H7 (cell line): ENCODE measurements at regions not wholly inside any gene's neighbourhood (a gene's known extent, or its start where the extent isn't known, plus 50 kb on each side); places are given as distances from the start of the nearest gene placed in this dataset.

ENCODE experiments used
- DNase-seq: peaks from one replicate; pipeline ENCODE4 v3.0.0; 2012
- H3K27me3 ChIP-seq: 2 replicates; pipeline ENCODE4 v1.6.0; 2011; ENCODE audit warnings: mild to moderate bottlenecking, low read length; ENCODE audit not compliant: control insufficient read depth, insufficient read depth
- H3K36me3 ChIP-seq: replicated peaks from 2 replicates; pipeline ENCODE4 v1.5.1; 2011; ENCODE audit warnings: low read length; ENCODE audit not compliant: control insufficient read depth, insufficient read depth
- H3K4me3 ChIP-seq: 2 replicates; pipeline ENCODE4 v1.5.1; 2011; ENCODE audit warnings: low read depth, mild to moderate bottlenecking, control low read depth, low read length, moderate library complexity; ENCODE audit not compliant: insufficient read depth

GRCh38 chr3:59262076-59262498 is 212.3 kb upstream of the CFAP20DC start:
- no peaks in the 10 kb centered on the region for H3K27me3 ChIP-seq
- no peak for DNase-seq
- H3K4me3 ChIP-seq, result no peak overlapping the region

GRCh38 chr3:59261009-59261408 is 211.2 kb upstream of the CFAP20DC start:
- Histone ChIP-seq H3K27me3 (no peaks in the 10 kb centered on the region), H3K36me3 (no peaks in the 10 kb centered on the region), H3K4me3 (no peak overlapping the region)
- no peak for DNase-seq

More at GRCh38 chr3:59262076-59262498, 212.3 kb upstream of the CFAP20DC start:
- no peaks in the 10 kb centered on the region for H3K36me3 ChIP-seq

GRCh38 chr3:59258550-59259260 is 208.9 kb upstream of the CFAP20DC start:
- Histone ChIP-seq H3K4me3 (no peak overlapping the region), H3K36me3 (no peaks in the 10 kb centered on the region), H3K27me3 (no peaks in the 10 kb centered on the region)
- no peak for DNase-seq

GRCh38 chr3:59257506-59257905 is 207.7 kb upstream of the CFAP20DC start:
- no peak overlapping the region for H3K4me3 ChIP-seq
- DNase-seq, result no peak
- H3K27me3 ChIP-seq, result no peaks in the 10 kb centered on the region
- no peaks in the 10 kb centered on the region for H3K36me3 ChIP-seq

- H3K36me3 ChIP-seq, result no peaks in the 10 kb centered on the region
- H3K27me3 ChIP-seq, result no peaks in the 10 kb centered on the region
Measured at GRCh38 chr3:59256230-59256629, 206.4 kb upstream of the CFAP20DC start.

GRCh38 chr3:59254976-59255375 is 205.2 kb upstream of the CFAP20DC start:
- H3K27me3 ChIP-seq, result no peaks in the 10 kb centered on the region
- H3K36me3 ChIP-seq, result no peaks in the 10 kb centered on the region
- no peak for DNase-seq
- H3K4me3 ChIP-seq, result no peak overlapping the region

More at GRCh38 chr3:59256230-59256629, 206.4 kb upstream of the CFAP20DC start:
- no peak for DNase-seq
- H3K4me3 ChIP-seq, result no peak overlapping the region

- no peak overlapping the region for H3K4me3 ChIP-seq
- no peaks in the 10 kb centered on the region for H3K36me3 ChIP-seq
- DNase-seq, result no peak
- H3K27me3 ChIP-seq, result no peaks in the 10 kb centered on the region
Measured at GRCh38 chr3:59254433-59254832, 204.6 kb upstream of the CFAP20DC start.

- H3K27me3 ChIP-seq, result no peaks in the 10 kb centered on the region
- H3K4me3 ChIP-seq, result no peak overlapping the region
- no peaks in the 10 kb centered on the region for H3K36me3 ChIP-seq
- no peak for DNase-seq
Measured at GRCh38 chr3:59253523-59253922, 203.7 kb upstream of the CFAP20DC start.

- DNase-seq, result no peak
- H3K27me3 ChIP-seq, result no peaks in the 10 kb centered on the region
- H3K36me3 ChIP-seq, result no peaks in the 10 kb centered on the region
- no peak overlapping the region for H3K4me3 ChIP-seq
Measured at GRCh38 chr3:59251869-59252268, 202.0 kb upstream of the CFAP20DC start.

- no peaks in the 10 kb centered on the region for H3K27me3 ChIP-seq
- no peaks in the 10 kb centered on the region for H3K36me3 ChIP-seq
- H3K4me3 ChIP-seq, result no peak overlapping the region
- DNase-seq, result no peak
Measured at GRCh38 chr3:59250600-59250999, 200.8 kb upstream of the CFAP20DC start.

- Histone ChIP-seq H3K4me3 (no peak overlapping the region), H3K27me3 (no peaks in the 10 kb centered on the region), H3K36me3 (no peaks in the 10 kb centered on the region)
- DNase-seq, result no peak
Measured at GRCh38 chr3:59249698-59250361, 200.0 kb upstream of the CFAP20DC start.

- Histone ChIP-seq H3K27me3 (no peaks in the 10 kb centered on the region), H3K36me3 (no peaks in the 10 kb centered on the region), H3K4me3 (no peak overlapping the region)
- no peak for DNase-seq
Measured at GRCh38 chr3:59249004-59249403, 199.2 kb upstream of the CFAP20DC start.

GRCh38 chr3:59247402-59247841 is 197.6 kb upstream of the CFAP20DC start:
- H3K4me3 ChIP-seq, result no peak overlapping the region
- no peaks in the 10 kb centered on the region for H3K27me3 ChIP-seq
- DNase-seq, result no peak
- H3K36me3 ChIP-seq, result no peaks in the 10 kb centered on the region

GRCh38 chr3:59246719-59247401 is 197.0 kb upstream of the CFAP20DC start:
- DNase-seq, result no peak

More at GRCh38 chr3:59246719-59247401, 197.0 kb upstream of the CFAP20DC start:
- Histone ChIP-seq H3K27me3 (no peaks in the 10 kb centered on the region), H3K4me3 (no peak overlapping the region), H3K36me3 (no peaks in the 10 kb centered on the region)
